ENCODE measurements at regions not wholly inside any gene's neighbourhood (a gene's known extent, or its start where the extent isn't known, plus 50 kb on each side); places are given as distances from the start of the nearest gene placed in this dataset.

- TF ChIP-seq ZNF586 (CRISPR knock-in tag; conservative IDR thresholded peaks at IDR 0.05) (no peak), CCNT2 (IDR thresholded peaks at IDR 0.05; ENCODE audit: borderline replicate concordance, extremely low read depth, insufficient read length, low read depth, low read length) (no peak), CTCFL (IDR thresholded peaks at IDR 0.05; ENCODE audit: borderline replicate concordance, insufficient read depth, low read depth, low read length, poor library complexity, severe bottlenecking) (no peak), GTF2E2 (tag; IDR thresholded peaks at IDR 0.05) (no peak), KDM1A (IDR thresholded peaks at IDR 0.05) (peak; percentile 32 to 73; a peak in 3 of 4 replicates)
Observed at GRCh38 chr17:69906306-69906705, 168.7 kb upstream of the KCNJ16 start (continued).

- ATAC-seq (peak; percentile 62), FAIRE-seq (no peak), DNase-seq (ENCODE audit: extremely low read depth in 1 of 4, low spot score in 3 of 4) (peak in 1 of 4 experiments; percentile 24)
- peaks cover 0 to 8% of the 10 kb centered on the region in 2 experiments; a peak in 2 of 5 replicates for H3K4me1 ChIP-seq (replicated peaks in 1 of 2; ENCODE audit: control insufficient read depth in 2 of 2, insufficient read depth in 2 of 2, low read length in 2 of 2)
- in situ Hi-C loops (cut with MboI) (no loop called here), intact Hi-C loops (cut with micrococcal nuclease) (no loop called here)
- BruUV-seq (replicated peaks): no TSS peak
- H3K9ac ChIP-seq (ENCODE audit: insufficient read depth in 1 of 2, low read depth in 2 of 2, low read length in 2 of 2): peak overlapping the region in 1 of 2 experiments; percentile 43; a peak in 1 of 4 replicates
- no peaks in the 10 kb centered on the region for H3K36me3 ChIP-seq (ENCODE audit: control insufficient read depth, insufficient read depth, low read length)
- TF ChIP-seq ZNF316 (IDR thresholded peaks at IDR 0.05): peak; percentile 30
- no peak for TF ChIP-seq CREB1 (IDR thresholded peaks at IDR 0.05)
- no peak for TF ChIP-seq CREB1 (CRISPR knock-in tag; IDR thresholded peaks at IDR 0.05)
- POLR2A ChIA-PET: no interaction called here
- no peaks in the 10 kb centered on the region for H4K20me1 ChIP-seq (replicated peaks; ENCODE audit: control insufficient read depth, insufficient read depth, low read length)
- CTCF ChIA-PET (ENCODE audit: low intra/inter-chr PET ratio): no interaction called here
- no peaks in the 10 kb centered on the region for H3K79me2 ChIP-seq (ENCODE audit: control insufficient read depth, insufficient read depth, low read length)
- no peaks in the 10 kb centered on the region for H3K27me3 ChIP-seq (ENCODE audit: control insufficient read depth in 2 of 2, insufficient read depth in 2 of 2, low read length in 2 of 2)
- peak overlapping the region; percentile 17; the same call in 1 of the 2 replicates for H3K4me2 ChIP-seq (ENCODE audit: insufficient read depth, low read length)
- H2AFZ ChIP-seq (ENCODE audit: low read depth, low read length): peak overlapping the region; percentile 38; the same call in 1 of the 2 replicates
- no peaks in the 10 kb centered on the region for H3K9me1 ChIP-seq (ENCODE audit: control insufficient read depth, insufficient read depth, low read length)
- WGBS (ENCODE audit: insufficient coverage, low coverage, missing lambda C conversion rate): 8% methylated on average over 11 of the region's 11 CpGs
- H3K27ac ChIP-seq (ENCODE audit: extremely low read depth, low read depth, low read length): peak overlapping the region; percentile 28; the same call in 2 of the 3 replicates
- no peak overlapping the region for H3K4me3 ChIP-seq
- no peaks in the 10 kb centered on the region for H3K9me3 ChIP-seq (replicated peaks; ENCODE audit: control insufficient read depth, insufficient read depth, low read depth, low read length)
Observed at GRCh38 chr17:69907132-69907847, 167.7 kb upstream of the KCNJ16 start.

Measured in K562 (cell line).